ENCODE measurements at regions not wholly inside any gene's neighbourhood (a gene's known extent, or its start where the extent isn't known, plus 50 kb on each side); places are given as distances from the start of the nearest gene placed in this dataset.
"Not testable (repeated sequence)": the region's sequence is repeated elsewhere in the genome, so short reads cannot be mapped to it uniquely, and the experiment has no call there.

GRCh38 chr15:62512904-62513303 lies 347.8 kb upstream of the C2CD4B start:
- no peak for DNase-seq

- no peak for DNase-seq
Observed at GRCh38 chr15:62513893-62514292, 348.8 kb upstream of the C2CD4B start.

- DNase-seq, result no peak
Observed at GRCh38 chr15:62515696-62516395, 350.8 kb upstream of the C2CD4B start.

GRCh38 chr15:62517541-62517940 lies 352.5 kb upstream of the C2CD4B start:
- DNase-seq, result no peak

GRCh38 chr15:62518666-62519065 lies 353.6 kb upstream of the C2CD4B start:
- not testable (repeated sequence) for DNase-seq

- DNase-seq, result no peak
Observed at GRCh38 chr15:62519900-62520299, 354.8 kb upstream of the C2CD4B start.

- no peak for DNase-seq
Observed at GRCh38 chr15:62520887-62521286, 355.8 kb upstream of the C2CD4B start.

GRCh38 chr15:62521396-62521795 lies 356.3 kb upstream of the C2CD4B start:
- DNase-seq, result no peak

- no peak for DNase-seq
Observed at GRCh38 chr15:62524848-62525247, 359.8 kb upstream of the C2CD4B start.

- no peak for DNase-seq
Observed at GRCh38 chr15:62527387-62527786, 362.3 kb upstream of the C2CD4B start.

- no peak for DNase-seq
Observed at GRCh38 chr15:62528505-62528904, 363.4 kb upstream of the C2CD4B start.

- no peak for DNase-seq
Observed at GRCh38 chr15:62532367-62532766, 367.3 kb upstream of the C2CD4B start.

GRCh38 chr15:62533687-62534086 lies 368.6 kb upstream of the C2CD4B start:
- DNase-seq, result no peak

GRCh38 chr15:62534996-62535395 lies 369.9 kb upstream of the C2CD4B start:
- DNase-seq, result no peak

GRCh38 chr15:62539236-62539635 lies 374.2 kb upstream of the C2CD4B start:
- DNase-seq, result no peak

- no peak for DNase-seq
Observed at GRCh38 chr15:62541250-62541649, 376.2 kb upstream of the C2CD4B start.

- no peak for DNase-seq
Observed at GRCh38 chr15:62541846-62542245, 376.8 kb upstream of the C2CD4B start.

GRCh38 chr15:62544446-62544845 lies 379.4 kb upstream of the C2CD4B start:
- no peak for DNase-seq

- no peak for DNase-seq
Observed at GRCh38 chr15:62545467-62546227, 380.6 kb upstream of the C2CD4B start.

GRCh38 chr15:62546628-62547027 lies 381.5 kb upstream of the C2CD4B start:
- no peak for DNase-seq

GRCh38 chr15:62547584-62547983 lies 382.5 kb upstream of the C2CD4B start:
- no peak for DNase-seq

- no peak for DNase-seq
Observed at GRCh38 chr15:62549345-62549970, 384.4 kb upstream of the C2CD4B start.

GRCh38 chr15:62550106-62550505 lies 385.0 kb upstream of the C2CD4B start:
- no peak for DNase-seq

- no peak for DNase-seq
Observed at GRCh38 chr15:62552444-62552843, 387.4 kb upstream of the C2CD4B start.

All from DMS79 treated with DMSO at 0.1 percent for 48 hours (cell line).